HG03520 (cell line): ENCODE measurements at regions not wholly inside any gene's neighbourhood (a gene's known extent, or its start where the extent isn't known, plus 50 kb on each side); places are given as distances from the start of the nearest gene placed in this dataset.

Experiments
- ATAC-seq: cut with Tn5 transposase; IDR thresholded peaks from one replicate; pipeline ENCODE4 v1.9.1; 2021; ENCODE audit warnings: mild to moderate bottlenecking, moderate library complexity; ENCODE audit not compliant: unreplicated experiment

DNA sequence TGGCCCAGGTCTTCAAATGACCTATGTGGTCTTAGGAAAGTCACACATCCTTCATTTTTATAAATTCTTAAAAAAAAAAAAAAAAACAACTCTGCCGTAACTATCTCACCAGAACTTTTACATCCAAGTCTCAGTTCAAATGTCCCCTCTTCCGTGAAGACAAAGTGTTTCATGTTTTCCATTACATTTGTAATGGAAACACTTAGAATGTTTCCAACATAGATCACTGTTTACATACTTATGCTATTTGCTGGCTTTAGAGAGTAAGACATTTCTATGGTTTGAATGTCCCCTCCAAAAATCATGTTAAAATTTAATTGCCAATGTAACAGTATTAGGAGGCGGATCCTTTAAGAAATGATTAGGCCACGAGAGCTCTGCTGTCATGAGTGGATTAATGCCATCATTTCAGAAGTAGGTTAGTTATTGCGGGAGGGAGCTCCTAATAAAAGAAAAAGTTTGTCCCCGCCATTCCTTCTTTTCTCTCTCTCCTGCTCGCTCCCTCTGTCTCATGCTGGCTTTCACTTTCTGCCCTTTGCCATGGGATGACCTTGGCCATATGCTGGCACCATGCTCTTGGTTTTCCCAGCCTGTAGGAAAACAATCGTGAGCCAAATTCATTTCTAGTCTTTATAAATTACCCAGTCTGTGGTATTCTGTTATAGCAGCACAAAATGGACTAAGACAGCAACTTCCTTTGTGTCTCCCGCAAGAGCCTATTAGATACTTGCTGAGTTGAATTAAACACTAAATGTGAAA, 887.8 kb upstream of the SOX9 start:
- ATAC-seq, result no peak

- no peak for ATAC-seq
Measured at GRCh38 chr17:71234349-71234748, 886.5 kb upstream of the SOX9 start.

DNA sequence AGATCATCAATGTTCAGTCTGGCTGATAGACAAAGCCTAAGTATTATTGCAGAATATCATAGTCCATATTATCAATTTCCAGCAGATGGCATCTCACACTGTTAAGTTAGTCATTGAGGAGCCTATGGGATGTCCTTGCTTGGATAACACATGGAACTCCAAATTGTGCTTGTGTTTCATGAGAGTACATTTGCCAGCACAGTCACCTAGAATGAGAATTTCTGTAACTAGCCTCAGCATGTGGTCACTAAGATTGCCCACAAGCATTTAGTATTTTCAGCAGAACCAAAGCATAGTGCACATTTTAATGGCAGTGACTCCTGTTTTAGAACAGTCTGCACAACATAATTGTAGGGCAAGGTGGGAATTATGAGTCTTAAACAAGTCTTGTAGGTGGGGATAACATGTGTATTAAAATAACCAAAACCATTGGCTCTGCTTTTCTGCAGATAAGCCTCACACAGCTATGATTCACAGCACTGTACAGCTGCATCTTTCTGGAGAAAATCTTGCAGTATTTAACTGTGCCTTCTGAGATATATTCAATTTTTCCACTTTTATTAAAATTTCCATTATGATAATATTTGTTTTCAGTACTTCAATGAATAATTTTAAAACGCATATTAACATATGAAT, 882.8 kb upstream of the SOX9 start:
- no peak for ATAC-seq

DNA sequence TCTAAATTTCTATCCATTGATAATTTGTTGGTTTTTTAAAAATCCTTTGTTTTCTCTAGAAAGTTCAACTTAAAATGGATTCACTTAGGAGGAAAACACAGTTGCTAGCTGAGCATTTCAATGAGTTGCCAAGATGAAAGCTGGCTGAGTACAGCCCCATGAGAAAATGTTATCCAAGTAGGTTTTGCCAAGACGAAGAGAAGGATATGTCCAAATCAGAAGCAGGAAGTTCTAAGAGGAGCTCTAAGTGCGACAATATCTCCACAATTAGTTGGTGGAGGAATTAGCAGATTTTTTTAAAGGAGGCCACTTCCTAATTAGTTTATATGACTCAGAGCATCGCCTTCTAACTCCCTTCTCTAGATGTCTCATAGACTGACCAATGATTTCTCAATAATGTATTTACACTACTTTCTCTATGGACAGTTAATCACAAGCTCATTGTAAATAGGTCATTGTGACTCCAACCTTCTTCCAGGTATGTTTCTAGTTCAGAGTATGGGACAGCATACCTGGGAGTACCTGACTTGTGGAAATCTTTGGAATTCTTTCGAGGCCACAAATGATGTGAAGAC, 873.3 kb upstream of the SOX9 start:
- no peak for ATAC-seq

DNA sequence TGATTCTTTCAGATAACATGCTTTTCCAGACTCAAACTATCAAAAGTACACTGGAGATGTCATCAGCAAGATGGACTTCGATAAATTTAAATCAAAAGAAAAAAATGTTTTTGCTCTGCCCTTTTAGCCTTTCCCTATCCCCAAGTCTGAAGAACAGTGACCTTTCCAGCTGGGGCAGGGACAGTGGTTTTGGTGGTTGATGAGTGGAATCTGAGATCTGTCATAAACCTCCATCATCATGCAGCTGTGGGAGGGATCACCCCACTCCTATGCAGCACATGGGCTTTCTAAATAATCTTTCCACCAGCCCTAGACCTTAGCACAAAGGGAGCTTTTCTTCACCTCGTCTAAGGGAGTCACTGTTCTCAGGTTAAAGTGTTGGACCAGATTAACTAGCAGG, 869.5 kb upstream of the SOX9 start:
- ATAC-seq, result no peak

DNA sequence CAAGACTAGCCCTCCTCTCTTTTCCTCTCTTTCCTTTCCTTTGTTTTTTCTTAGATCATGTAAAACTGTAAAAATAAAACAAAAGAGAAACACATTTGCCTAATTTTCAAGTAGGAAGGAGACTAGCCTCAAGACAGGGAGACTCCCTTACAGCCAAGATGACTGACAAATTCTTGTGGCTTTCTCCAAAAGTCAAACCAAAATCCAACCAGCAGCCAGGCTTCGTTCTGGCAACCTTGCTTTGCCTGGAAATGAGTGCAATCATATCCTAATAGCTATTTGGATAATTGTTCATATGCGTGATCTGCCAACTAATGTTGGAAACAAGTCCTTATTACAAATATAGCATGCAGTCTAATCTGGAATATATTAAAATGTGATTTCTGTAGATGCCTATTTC, 868.9 kb upstream of the SOX9 start:
- no peak for ATAC-seq

GRCh38 chr17:71252436-71252835, 868.4 kb upstream of the SOX9 start:
- no peak for ATAC-seq

GRCh38 chr17:71257096-71257495, 863.7 kb upstream of the SOX9 start:
- no peak for ATAC-seq

DNA sequence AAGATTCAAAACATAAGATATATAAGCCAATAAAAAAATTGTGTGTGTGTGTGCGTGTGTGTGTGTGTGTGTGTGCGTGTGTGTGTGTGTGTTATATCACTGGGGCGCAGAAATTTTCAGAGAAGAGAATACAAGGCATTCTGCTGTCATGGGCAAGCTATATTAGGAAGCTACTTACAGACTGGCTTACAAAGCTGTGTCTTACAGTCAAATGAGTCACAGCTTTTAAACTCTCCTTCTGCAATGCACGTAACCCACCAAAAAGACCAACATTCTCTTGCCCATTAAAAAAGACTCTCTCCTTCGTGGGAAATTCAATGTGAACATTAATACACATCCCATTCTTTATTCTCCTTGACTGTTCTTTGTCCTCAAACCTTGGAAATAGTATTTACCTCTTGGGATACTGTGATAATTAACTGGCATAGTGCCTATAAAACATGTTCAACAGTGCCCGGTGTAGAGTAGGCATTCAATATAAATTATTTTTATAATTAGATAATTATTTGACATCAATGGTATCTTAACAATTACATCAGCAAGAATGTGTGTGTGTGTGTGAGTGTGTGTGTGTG, 860.4 kb upstream of the SOX9 start:
- ATAC-seq, result no peak

GRCh38 chr17:71262586-71262985, 858.2 kb upstream of the SOX9 start:
- ATAC-seq, result no peak

GRCh38 chr17:71267668-71268067, 853.2 kb upstream of the SOX9 start:
- ATAC-seq, result no peak

GRCh38 chr17:71269201-71269600, 851.6 kb upstream of the SOX9 start:
- no peak for ATAC-seq

GRCh38 chr17:71273441-71273840, 847.4 kb upstream of the SOX9 start:
- ATAC-seq, result no peak

- no peak for ATAC-seq
Measured at GRCh38 chr17:71276079-71276478, 844.7 kb upstream of the SOX9 start.

DNA sequence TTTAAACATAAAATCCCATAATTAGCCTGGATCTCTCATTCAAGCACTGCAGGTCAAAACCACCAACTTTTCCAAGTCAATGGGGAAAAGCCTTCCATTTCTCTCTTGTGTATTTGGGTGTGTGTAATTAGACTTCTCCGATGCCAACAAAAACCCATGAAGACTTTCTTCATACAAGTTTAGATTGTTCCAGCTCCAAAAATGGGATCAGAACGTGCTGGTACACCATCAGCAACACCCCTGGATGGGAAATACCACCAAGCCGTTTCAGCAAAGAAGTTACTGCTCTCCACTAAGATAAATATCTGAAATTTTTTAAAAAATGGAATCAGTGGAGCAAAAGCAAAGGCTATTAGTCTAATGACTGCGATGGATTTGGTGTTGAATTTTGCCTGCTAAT, 837.3 kb upstream of the SOX9 start:
- no peak for ATAC-seq

DNA sequence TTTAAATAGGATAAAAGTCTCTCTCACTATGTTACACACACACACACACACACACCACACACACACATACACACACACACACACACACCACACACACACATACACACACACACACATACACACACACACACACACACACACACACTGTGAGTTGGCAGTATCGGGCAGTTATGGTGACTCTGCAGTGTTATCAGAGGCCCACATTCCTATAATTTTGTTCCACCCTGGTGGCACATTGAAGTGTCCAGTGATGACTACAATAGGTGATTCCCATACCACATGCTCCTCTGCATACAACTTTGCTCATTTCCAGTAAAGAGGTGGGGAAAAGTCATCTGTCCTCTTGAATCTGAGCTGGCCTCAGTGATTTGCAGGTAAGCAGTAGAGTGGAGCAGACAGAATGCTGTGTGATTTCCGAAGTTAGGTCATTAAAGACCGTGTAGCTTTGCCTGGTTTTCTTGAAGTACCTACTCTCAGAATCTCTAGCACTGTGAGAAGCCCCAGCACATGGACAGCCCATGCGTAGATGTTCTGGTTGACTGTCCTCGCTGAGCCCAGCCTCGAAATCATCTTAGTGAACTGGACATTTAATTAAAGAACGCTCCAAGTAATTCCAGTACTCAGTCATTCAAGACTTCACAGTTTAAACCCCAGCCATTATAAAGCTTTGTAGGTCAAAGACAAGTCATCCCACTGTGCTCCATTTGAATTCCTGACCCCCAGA, 836.6 kb upstream of the SOX9 start:
- ATAC-seq, result no peak

DNA sequence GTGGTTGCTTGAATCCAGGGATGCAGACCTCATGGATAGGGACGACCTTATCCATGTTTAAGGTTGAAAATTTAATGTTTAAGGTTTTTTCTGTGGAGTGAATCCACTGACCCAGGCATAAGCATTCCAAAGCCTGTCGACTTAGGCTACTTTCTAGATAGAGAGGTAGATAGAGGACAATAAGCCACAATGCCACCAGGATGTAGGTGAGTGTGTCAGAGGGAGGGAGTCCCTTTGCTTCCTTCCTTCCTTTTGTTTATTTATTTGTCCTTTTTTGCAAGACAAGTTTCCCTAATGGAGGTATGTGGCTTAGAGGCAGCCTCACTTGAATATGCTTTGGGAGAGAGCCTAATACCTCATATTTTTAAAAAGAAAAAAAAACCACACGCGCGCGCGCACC, 834.2 kb upstream of the SOX9 start:
- ATAC-seq, result no peak

DNA sequence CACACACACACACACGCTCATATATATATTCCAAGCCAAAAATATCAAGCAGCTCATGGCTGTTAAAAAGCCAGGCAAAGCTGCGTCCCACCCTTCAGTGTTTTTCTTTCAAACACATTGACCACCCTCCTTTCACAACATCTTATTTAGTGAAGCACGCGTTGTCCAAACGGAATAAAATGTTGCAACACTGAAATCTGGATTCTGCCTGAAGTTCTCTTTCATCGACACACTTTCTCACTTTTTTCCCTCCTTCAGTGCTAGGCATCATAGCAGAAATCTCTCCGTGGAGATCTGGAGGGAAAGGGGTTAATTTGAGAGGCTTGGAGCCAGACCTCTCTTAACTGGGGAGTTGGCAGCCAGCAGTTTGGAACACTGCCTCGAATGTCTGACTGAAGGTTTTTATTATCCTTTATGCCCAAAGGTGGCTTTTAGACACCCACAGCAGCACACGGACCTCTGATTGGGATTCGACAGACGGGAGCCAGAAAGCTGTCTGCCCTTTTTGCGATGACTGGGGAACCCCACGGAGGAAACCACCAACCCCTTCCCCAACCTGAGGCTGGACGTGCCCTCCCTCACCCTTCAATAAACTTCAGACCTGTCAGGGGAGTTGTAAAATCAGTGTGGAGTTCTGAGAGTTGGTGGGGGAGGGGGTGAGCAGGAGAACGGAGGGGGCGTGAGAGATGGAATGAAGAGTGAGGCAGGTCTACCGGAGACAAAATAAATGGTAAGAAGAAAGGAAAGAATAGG, 833.6 kb upstream of the SOX9 start:
- no peak for ATAC-seq

GRCh38 chr17:71292006-71292405, 828.8 kb upstream of the SOX9 start:
- ATAC-seq, result no peak

DNA sequence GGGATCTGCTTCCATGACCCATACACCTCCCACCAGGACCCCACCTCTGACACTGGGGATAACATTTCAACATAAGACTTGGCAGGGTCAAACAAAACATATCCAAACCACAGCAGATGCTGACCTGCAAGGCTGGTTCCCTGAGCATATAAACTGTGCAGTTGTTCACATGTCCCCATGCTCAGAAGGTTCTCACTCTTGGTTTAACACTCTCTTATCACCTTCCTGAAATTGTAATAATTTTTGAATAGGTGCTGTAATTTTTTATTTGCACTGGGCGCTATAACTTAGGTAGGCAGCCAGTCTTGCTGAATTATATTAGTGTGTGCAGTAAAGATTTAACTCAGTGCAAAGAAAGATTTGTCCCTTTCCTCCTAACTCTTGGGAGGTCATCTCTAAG, 824.8 kb upstream of the SOX9 start:
- no peak for ATAC-seq

DNA sequence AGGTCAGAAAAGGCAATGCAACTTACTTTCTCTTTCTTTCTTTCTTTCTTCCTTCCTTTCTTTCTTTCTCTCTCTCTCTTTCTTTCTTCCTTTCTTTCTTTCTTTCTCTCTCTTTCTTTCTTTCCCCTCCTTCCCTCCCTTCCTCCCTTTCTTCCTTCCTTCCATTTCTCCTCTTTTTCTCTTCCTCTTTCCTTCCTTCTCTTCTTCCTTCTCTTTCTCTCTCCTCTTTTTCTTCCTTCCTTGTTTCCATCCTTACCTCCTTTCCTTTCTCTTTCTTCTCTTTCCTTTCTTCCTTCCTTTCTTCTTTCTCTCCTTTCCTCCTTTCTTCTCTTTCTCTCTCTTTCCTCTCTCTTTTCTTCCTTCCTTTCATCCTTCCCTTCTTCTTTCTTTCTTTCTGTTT, 819.8 kb upstream of the SOX9 start:
- no peak for ATAC-seq
